ENCODE measurements at regions not wholly inside any gene's neighbourhood (a gene's known extent, or its start where the extent isn't known, plus 50 kb on each side); places are given as distances from the start of the nearest gene placed in this dataset.

GRCh38 chr15:81959196-81959595 is 86.6 kb downstream of the MEX3B start:
- TF ChIP-seq EZH2 (optimal IDR thresholded peaks at IDR 0.05; ENCODE audit: low read depth, low read length) (no peak), CTCF (IDR thresholded peaks at IDR 0.05; ENCODE audit: low read length) (no peak), EZH2phosphoT487 (IDR thresholded peaks at IDR 0.05; ENCODE audit: low read length) (no peak)

All from MM.1S (cell line).